NCI-H1436 treated with DMSO at 0.1 percent for 48 hours (cell line): ENCODE measurements at regions not wholly inside any gene's neighbourhood (a gene's known extent, or its start where the extent isn't known, plus 50 kb on each side); places are given as distances from the start of the nearest gene placed in this dataset.
"Not testable (repeated sequence)": the region's sequence is repeated elsewhere in the genome, so short reads cannot be mapped to it uniquely, and the experiment has no call there.

Experiments used
- DNase-seq: peaks from one replicate; lab custom pipeline; 2025; lab: John Stamatoyannopoulos, UW

GRCh38 chr16:48105976-48106375, 49.8 kb downstream of the ABCC12 start:
- DNase-seq = no peak

DNA sequence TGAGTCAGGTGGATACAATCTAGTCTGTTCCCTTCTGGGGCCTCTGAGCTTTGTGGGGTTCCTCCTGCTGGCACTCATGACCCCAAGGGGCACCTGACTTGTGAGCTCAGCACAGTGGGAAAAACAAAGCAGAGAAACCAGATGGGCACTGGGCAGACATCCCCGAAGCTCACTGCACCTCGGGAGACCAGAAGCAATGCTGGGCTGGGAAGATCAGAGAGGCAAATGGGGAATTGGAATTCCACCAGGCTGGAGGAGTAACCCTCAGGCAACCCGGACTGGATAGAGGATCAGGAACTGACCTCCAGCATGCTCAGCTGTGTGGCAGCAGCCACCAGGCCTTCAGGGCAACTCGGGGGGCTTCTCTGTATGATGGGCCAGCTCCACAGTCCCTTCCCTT, 50.3 kb downstream of the ABCC12 start:
- DNase-seq = no peak

DNA sequence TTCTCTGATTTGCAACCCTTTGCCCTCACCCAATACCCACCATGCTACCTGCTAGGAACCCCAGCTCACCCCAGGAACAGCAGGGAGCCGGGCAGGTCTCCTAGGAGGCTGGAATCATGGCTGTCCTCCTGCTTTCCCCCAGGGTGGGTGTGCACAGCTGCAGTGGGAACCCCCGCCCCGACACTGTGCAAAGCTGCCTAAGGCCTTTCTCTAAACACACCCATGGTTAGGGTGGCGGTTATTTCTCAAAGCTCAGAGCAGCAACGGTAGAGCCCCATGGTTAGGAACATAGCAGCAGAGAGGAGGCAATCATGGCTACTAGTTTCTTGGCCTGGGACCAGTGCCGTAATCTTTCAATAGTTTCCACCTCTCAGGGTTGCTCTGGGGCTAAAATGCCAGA, 52.2 kb downstream of the ABCC12 start:
- DNase-seq = no peak

DNA sequence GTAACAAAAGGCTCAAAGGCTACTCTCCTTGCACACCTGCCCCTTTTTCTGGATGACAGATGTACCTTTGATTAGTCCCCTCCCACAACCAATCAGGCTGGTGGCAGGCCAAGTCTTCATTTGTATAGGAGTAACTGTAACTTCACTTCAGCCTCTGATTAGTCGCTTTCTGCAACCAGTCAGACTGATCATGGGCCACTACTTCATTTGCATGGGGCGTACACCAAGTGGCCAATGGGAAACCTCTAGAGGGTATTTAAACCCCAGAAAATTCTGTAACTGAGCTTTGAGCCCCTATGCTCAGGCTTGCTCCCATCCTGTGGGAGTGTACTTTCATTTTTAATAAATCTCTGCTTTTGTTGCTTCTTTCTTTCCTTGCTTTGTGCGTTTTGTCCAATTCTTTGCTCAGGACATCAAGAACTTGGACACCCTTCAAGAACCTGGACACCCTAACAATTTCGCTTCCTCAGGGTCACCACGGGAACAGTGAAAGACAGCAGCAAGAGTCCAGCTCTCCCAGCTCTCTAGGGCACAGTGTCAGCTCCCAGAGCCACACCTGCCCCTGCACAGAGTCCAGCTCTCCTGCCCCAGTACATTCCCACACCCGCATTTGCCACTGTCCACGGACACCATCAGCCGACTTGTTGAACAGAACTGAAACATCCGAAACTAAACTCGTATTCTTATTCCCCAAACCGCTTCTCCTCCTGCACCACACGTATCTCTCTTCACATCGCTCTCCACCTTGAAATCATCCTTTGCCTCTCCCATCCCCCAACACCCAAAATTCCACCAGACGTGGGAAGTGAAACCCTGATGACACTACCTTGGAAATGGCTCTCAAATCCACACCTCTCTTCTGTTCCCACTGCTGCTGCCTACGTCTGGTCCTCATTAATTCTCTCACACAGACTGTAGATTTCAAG, 53.4 kb downstream of the ABCC12 start:
- DNase-seq = no peak

DNA sequence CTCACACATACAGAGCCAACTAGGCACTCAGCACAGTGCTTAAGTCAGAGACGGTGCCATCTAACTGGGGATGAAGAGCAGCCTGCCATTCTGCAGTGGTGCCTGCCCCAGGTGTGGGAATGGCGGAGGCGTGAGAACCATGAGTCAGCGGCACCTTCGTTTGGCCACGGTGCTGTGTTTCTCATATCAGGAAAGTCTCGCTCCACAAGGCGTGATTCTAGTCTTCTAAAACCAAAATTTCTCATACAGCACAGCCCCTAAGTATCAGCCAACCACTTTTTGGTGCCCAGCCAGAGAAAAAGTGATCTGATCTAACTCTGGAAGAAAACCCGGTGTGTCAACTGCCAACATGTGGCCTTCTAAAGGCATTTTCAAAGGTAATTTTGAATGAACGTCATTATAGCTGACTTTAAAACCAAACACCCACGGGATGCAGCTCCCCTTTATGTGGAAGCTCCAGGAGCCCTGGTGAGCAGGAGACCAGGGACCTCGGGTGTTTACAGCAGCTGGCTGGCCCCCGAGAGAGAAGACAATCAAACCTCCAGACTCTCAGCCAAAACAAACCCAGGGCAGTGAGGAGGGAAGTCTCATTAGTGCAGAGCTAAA, 54.6 kb downstream of the ABCC12 start:
- DNase-seq = no peak

DNA sequence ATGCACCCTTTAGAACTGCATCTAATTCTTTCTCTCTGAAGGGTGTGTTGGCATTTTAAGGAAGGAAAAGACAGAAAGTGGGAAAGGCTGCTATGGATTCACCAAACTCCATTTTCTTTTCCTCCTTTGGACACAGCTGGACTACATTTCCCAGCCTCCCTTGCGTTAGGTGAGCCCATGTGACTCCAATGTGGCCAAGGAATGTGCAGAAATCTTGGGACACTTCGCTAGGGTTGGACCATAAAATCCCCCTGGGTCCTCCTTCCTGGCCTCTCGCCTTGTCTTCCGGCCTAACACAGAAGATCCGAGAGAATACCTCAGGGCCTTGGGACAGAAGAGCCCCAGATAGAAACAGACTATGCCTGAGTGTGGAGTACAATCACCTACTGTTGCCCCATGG, 56.3 kb downstream of the ABCC12 start:
- no peak for DNase-seq

DNA sequence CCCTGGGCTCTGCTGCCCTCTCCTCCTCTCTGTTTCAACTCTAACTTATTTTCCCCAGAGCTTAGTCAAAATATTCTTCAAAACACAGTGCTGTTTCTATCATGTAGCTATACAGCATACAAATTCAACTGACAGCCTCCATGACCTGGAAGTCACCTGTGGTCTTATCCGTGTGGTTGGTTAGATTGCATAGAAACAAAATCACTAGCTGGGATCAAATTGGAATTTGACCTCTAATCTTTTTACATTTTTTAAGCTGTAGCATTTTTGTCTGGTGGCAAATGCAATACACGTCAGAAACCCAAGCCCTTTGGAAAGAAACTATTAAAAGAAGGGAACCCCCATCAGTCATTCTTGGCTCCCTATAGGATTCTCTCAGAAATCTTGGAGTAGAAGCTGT, 57.3 kb downstream of the ABCC12 start:
- no peak for DNase-seq

DNA sequence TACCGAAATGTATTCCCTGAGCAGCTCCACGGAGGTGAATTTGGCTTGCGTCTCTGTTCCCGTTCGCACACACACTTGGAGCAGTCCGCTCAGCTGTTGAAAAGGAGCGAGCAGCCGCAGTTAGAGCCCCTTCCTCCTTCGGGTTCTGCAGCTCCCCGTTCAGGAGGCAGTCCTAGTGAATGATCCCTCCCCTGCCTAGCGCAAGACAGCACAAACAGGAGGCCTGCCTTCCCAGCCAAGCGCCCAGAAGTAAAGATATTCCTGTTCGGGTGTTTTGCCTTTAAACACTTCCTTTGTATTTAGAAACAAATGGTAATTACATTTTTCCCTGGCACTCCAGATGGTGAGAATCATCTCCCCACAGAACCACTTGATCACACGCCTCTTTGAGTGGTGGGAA, 64.7 kb downstream of the ABCC12 start:
- DNase-seq = no peak

DNA sequence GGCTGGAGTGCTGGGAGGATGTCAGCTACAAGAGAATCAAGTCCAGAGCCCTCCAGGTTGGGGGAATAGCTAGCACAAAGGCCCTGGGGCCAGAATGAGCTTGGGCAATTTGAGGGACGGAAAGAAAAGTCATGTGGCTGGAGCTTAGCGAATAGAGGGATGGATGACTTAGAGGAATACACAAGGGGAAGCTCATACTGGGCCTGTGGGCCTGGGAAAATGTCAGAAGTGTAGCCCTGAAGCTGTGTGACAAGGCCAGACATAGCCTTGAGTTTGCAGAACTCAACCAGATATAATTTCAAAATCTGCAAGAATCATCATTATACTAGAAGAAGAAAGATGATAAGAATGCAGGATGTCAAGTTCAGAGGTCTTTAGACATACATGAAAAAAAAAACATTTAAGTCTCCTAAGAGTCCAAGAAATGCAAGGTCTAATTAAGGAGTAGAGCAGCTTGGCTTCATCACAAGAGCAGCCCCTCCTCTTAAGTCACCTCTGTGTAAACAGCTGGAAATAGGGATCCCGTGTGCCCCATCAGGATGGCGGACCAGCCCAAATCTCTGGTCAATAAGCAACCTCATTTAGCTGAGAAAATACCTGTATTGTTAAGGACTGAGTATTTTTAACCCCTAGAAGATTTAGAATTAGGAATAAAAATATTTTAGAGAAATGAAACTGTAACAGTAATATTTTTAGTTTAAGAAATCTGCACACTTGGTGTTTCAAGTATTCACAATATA, 66.6 kb downstream of the ABCC12 start:
- no peak for DNase-seq

- DNase-seq = no peak
Measured at GRCh38 chr16:48087639-48088038, 68.2 kb downstream of the ABCC12 start.

DNA sequence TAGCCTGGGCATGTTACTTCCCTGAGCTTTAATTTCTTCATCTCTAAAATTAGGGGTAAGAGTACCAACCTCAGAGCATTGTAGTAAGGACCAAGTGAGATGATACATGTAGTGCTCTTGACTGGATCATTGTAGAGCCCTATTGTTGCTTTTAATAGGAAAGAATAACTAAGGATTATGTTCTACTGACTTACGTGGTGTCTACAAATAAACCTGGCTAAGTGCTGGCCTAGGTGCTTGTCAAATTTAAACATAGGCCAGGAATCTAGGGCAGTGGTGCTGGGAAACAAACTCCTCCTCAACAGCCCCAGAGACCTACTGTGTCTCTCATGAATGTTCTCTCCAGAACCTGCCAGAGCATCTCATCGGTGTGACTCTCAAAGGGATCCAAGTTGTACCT, 69.4 kb downstream of the ABCC12 start:
- DNase-seq = no peak

DNA sequence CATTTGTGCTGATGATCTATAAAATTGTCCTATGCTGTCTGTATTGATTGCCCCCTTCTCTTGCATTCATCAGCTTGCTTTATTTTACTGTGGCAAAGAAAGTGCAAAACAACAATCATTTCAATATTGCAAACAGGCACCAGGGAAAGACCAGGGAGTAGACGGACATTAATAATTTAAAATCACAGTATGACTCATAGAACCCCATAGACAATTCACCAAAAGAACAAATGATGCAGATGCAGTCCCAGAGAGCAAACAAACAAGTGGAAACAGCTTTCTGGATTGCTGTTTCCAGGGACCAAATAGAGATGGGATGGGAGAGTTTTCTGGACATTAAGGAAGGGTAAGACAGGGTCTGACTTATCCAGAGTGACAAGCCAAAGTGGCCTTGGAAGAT, 70.1 kb downstream of the ABCC12 start:
- DNase-seq = no peak

- no peak for DNase-seq
Measured at GRCh38 chr16:48084826-48085225, 71.0 kb downstream of the ABCC12 start.

DNA sequence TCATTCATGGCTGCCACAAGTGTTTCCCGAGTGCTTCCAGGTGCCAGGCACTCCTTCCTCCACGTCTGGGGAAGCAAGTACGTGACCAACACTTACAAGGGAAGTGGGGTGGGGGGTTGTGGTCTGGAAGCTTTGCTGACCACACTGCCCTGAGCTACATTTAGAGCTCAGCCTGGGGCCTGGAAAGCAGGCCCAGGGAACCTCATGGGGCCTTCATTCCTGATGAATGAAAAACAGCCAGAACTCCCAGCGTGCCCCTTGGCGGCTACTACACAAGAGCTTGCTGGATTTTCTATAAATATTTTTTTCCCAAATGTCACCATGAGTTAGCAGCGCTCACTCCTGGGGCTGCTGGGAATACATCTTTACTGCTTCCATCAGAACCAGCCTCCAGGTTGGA, 73.3 kb downstream of the ABCC12 start:
- DNase-seq = no peak

DNA sequence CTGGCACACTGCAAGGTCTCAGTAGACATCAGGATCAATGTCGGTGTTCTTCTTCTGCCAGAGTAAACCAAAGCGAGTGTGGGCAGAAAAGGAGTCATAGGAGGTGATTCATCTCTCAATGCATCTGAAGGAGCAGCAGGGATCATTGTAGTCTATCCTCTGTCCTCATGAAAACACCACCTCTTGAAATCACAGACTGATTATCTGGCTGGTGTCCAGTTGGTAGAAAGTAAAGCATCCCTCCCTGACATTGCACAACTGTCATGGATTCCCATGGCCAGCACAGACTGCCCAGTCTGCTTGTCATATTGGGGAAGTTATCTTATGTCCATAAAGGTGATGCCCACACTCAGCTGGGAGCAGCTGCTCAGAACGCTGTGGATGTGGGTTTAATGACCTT, 74.1 kb downstream of the ABCC12 start:
- no peak for DNase-seq

GRCh38 chr16:48076455-48077012, 79.3 kb downstream of the ABCC12 start:
- no peak for DNase-seq

- no peak for DNase-seq
Measured at GRCh38 chr16:48075398-48075797, 80.4 kb downstream of the ABCC12 start.

DNA sequence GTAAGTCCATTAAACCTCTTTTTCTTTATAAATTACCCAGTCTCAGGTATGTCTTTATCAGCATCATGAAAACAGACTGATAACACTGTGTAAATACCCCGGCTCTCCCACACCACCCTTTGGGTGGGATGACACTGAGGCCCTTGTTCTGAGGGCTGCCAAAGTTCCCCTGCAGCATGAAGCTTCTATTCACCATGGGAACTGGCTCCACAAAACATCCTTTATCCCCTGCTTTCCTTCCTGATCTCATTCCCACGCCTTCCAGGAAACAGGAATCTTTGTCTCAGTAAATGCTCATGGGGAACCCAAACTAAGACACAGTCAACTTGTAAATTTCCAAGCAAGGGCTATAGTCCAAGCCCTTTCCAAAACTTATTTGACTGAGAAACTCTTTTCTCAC, 88.4 kb downstream of the ABCC12 start:
- no peak for DNase-seq

GRCh38 chr16:48064971-48065370, 90.8 kb downstream of the ABCC12 start:
- no peak for DNase-seq

DNA sequence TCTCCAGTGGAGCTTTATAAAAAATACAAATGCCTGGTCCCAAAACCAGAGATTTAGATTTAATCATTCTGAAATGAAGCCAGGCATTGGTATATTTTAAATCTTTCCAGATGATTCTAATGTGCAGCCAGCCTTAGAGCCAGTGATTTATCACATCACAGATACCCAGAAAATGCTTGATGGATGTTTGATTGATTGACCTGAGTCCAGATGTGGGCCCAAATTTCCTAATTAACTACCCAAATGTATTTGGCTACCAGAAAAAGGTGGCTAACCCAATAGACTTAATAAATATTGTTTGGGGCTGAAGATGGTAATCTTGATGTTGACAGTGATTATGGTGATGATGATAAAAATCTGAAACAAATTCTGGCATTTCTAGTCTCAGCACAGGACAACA, 93.1 kb downstream of the ABCC12 start:
- no peak for DNase-seq

- no peak for DNase-seq
Measured at GRCh38 chr16:48059936-48060335, 95.9 kb downstream of the ABCC12 start.

GRCh38 chr16:48059190-48059589, 96.6 kb downstream of the ABCC12 start:
- DNase-seq = not testable (repeated sequence)

- DNase-seq = no peak
Measured at GRCh38 chr16:48057048-48057447, 98.7 kb downstream of the ABCC12 start.
